ENCODE measurements at regions not wholly inside any gene's neighbourhood (a gene's known extent, or its start where the extent isn't known, plus 50 kb on each side); places are given as distances from the start of the nearest gene placed in this dataset.

- Histone ChIP-seq H3K4me2 (ENCODE audit: control insufficient read depth, extremely low read depth, insufficient read depth, low read depth, low read length) (no peak overlapping the region), H3K27ac (ENCODE audit: control insufficient read depth, insufficient read depth, low read length) (no peak overlapping the region)
- no peak for FAIRE-seq
These were observed 253.9 kb upstream of the SIX2 start for GRCh38 chr2:45263147-45263546.

GRCh38 chr2:45261746-45262145, 252.5 kb upstream of the SIX2 start:
- H3K4me3 ChIP-seq (ENCODE audit: control insufficient read depth in 2 of 3, extremely low read depth in 1 of 3, insufficient read depth in 2 of 3, low read depth in 1 of 3, low read length in 3 of 3), result no peak overlapping the region
- FAIRE-seq, result no peak
- H3K4me2 ChIP-seq (ENCODE audit: control insufficient read depth, extremely low read depth, insufficient read depth, low read depth, low read length), result no peak overlapping the region
- H3K36me3 ChIP-seq (ENCODE audit: control insufficient read depth in 2 of 2, extremely low read depth in 1 of 2, insufficient read depth in 2 of 2, low read length in 2 of 2), result no peaks in the 10 kb centered on the region
- no peak for TF ChIP-seq CTCF (optimal IDR thresholded peaks at IDR 0.05 in 1 of 3, IDR thresholded peaks at IDR 0.05 in 1 of 3, conservative IDR thresholded peaks at IDR 0.05 in 1 of 3; ENCODE audit: extremely low read depth in 1 of 3, insufficient read depth in 2 of 3, low read length in 3 of 3)
- no peak for DNase-seq (ENCODE audit: low read depth, low spot score)
- peaks cover 18% of the 10 kb centered on the region for H3K27me3 ChIP-seq (ENCODE audit: control insufficient read depth, extremely low read depth, insufficient read depth, low read length)
- no peaks in the 10 kb centered on the region for H3K9me1 ChIP-seq (ENCODE audit: control insufficient read depth, extremely low read depth, insufficient read depth, low read length)
- no peak overlapping the region for H3K27ac ChIP-seq (ENCODE audit: control insufficient read depth, insufficient read depth, low read length)
- H3K9me3 ChIP-seq (ENCODE audit: control insufficient read depth, low read depth, low read length), result no peaks in the 10 kb centered on the region
- H2AFZ ChIP-seq (ENCODE audit: control insufficient read depth, low read length), result no peak overlapping the region
- H3K9ac ChIP-seq (ENCODE audit: control insufficient read depth, extremely low read depth, insufficient read depth, low read length), result no peak overlapping the region
- dilution Hi-C loops (cut with MboI; ENCODE audit: extremely low pct_ligation_motif_present, low sequenced_read_pairs), result no loop called here
- H3K79me2 ChIP-seq (ENCODE audit: control insufficient read depth, insufficient read depth, low read length), result no peaks in the 10 kb centered on the region
- no peaks in the 10 kb centered on the region for H4K20me1 ChIP-seq (ENCODE audit: control insufficient read depth, extremely low read depth, insufficient read depth, low read length)
- H3K4me1 ChIP-seq (ENCODE audit: control insufficient read depth, extremely low read depth, insufficient read depth, low read length), result no peaks in the 10 kb centered on the region

More at GRCh38 chr2:45263147-45263546, 253.9 kb upstream of the SIX2 start:
- dilution Hi-C loops (cut with MboI; ENCODE audit: extremely low pct_ligation_motif_present, low sequenced_read_pairs), result no loop called here
- Histone ChIP-seq H3K4me1 (ENCODE audit: control insufficient read depth, extremely low read depth, insufficient read depth, low read length) (no peaks in the 10 kb centered on the region), H3K9ac (ENCODE audit: control insufficient read depth, extremely low read depth, insufficient read depth, low read length) (no peak overlapping the region), H2AFZ (ENCODE audit: control insufficient read depth, low read length) (no peak overlapping the region), H3K9me1 (ENCODE audit: control insufficient read depth, extremely low read depth, insufficient read depth, low read length) (no peaks in the 10 kb centered on the region), H3K4me3 (ENCODE audit: control insufficient read depth in 2 of 3, extremely low read depth in 1 of 3, insufficient read depth in 2 of 3, low read depth in 1 of 3, low read length in 3 of 3) (no peak overlapping the region), H3K27me3 (ENCODE audit: control insufficient read depth, extremely low read depth, insufficient read depth, low read length) (peaks cover 20% of the 10 kb centered on the region), H4K20me1 (ENCODE audit: control insufficient read depth, extremely low read depth, insufficient read depth, low read length) (no peaks in the 10 kb centered on the region), H3K9me3 (ENCODE audit: control insufficient read depth, low read depth, low read length) (no peaks in the 10 kb centered on the region), H3K79me2 (ENCODE audit: control insufficient read depth, insufficient read depth, low read length) (no peaks in the 10 kb centered on the region), H3K36me3 (ENCODE audit: control insufficient read depth in 2 of 2, extremely low read depth in 1 of 2, insufficient read depth in 2 of 2, low read length in 2 of 2) (no peaks in the 10 kb centered on the region)
- TF ChIP-seq CTCF (optimal IDR thresholded peaks at IDR 0.05 in 1 of 3, IDR thresholded peaks at IDR 0.05 in 1 of 3, conservative IDR thresholded peaks at IDR 0.05 in 1 of 3; ENCODE audit: extremely low read depth in 1 of 3, insufficient read depth in 2 of 3, low read length in 3 of 3), result no peak
- TF ChIP-seq EZH2 (IDR thresholded peaks at IDR 0.05; ENCODE audit: low read length), result no peak
- DNase-seq (ENCODE audit: low read depth, low spot score), result no peak

Data from keratinocyte (primary cell).